Naive thymus-derived CD8-positive, alpha-beta T cell (primary cell): ENCODE measurements at regions not wholly inside any gene's neighbourhood (a gene's known extent, or its start where the extent isn't known, plus 50 kb on each side); places are given as distances from the start of the nearest gene placed in this dataset.
"Not testable (repeated sequence)": the region's sequence is repeated elsewhere in the genome, so short reads cannot be mapped to it uniquely, and the experiment has no call there.

Source experiments
- ATAC-seq, 2 donors: fragments of 150-1000 bp; cut with Tn5 transposase in 1 of 2; sonication (Bioruptor Pico), chemical (Tn5 transposase) in 1 of 2; 1 replicate in 1 of 2; 2 replicates in 1 of 2; pipeline ENCODE4 v1.10.0; 2021; ENCODE audit warnings: mild to moderate bottlenecking in 2 of 2, moderate library complexity in 2 of 2
- POLR2A ChIA-PET: fragments of 350-600 bp; sonication (Branson Sonifier 250); formaldehyde crosslinking; loops from one replicate; lab custom pipeline; 2021; ENCODE audit warnings: antibody characterized with exemption; lab: Charles Lee
- DNase-seq, 10 donors: peaks; one replicate each; pipeline versions ENCODE4 v3.0.0 to v3.0.0-alpha.2; 2020 to 2022
- H3K27ac Mint-ChIP-seq, 10 donors: one replicate each; pipeline ENCODE4 v1.8.0; 2020 to 2022; ENCODE audit warnings: mild to moderate bottlenecking in 10 of 10, mixed read lengths in 10 of 10, moderate library complexity in 4 of 10, inconsistent platforms in 1 of 10
- H3K27me3 Mint-ChIP-seq, 5 donors: one replicate each; pipeline ENCODE4 v1.8.0; 2021 to 2022; ENCODE audit warnings: mixed read lengths in 5 of 5
- H3K36me3 Mint-ChIP-seq, 3 donors: one replicate each; pipeline ENCODE4 v1.8.0; 2020 to 2022; ENCODE audit warnings: mixed read lengths in 3 of 3, mild to moderate bottlenecking in 2 of 3, inconsistent platforms in 1 of 3
- H3K4me1 Mint-ChIP-seq, 4 donors: one replicate each; pipeline ENCODE4 v1.8.0; 2021 to 2022; ENCODE audit warnings: mixed read lengths in 4 of 4
- H3K4me3 Mint-ChIP-seq, 10 donors: one replicate each; pipeline ENCODE4 v1.8.0; 2020 to 2022; ENCODE audit warnings: mild to moderate bottlenecking in 10 of 10, mixed read lengths in 10 of 10, moderate library complexity in 6 of 10, inconsistent platforms in 1 of 10
- H3K9me3 Mint-ChIP-seq, 9 donors: one replicate each; pipeline ENCODE4 v1.8.0; 2020 to 2022; ENCODE audit warnings: mixed read lengths in 9 of 9, mild to moderate bottlenecking in 3 of 9, inconsistent platforms in 1 of 9, moderate library complexity in 1 of 9

DNA sequence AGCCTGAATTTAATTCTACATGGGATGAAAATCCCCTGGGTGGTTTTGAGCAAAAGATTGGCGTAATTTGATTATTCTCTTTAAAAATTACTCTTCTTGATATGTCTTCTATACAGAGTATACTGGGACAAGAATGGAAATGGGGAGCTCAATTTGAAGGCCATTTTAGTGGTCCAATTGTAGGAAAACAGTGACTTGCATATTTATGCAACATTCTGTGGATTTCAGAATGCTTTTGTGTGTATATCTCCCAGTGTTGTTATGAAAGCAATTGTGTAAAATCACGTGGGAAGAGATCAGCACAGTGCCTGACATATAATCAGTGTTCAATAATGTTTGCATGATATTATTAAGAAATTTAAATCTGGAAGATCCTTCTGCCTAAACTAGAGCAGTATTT lies 575.9 kb upstream of the PBX1 start:
- no peak overlapping the region for H3K27ac Mint-ChIP-seq
- H3K4me3 Mint-ChIP-seq: no peak overlapping the region
- DNase-seq (no peak), ATAC-seq (no peak)
- POLR2A ChIA-PET: no interaction called here
- H3K9me3 Mint-ChIP-seq: peaks cover 0 to 17% (median 6%) of the 10 kb centered on the region in 9 donors
- peaks cover 0 to 4% (median 0%) of the 10 kb centered on the region in 3 donors for H3K36me3 Mint-ChIP-seq
- H3K4me1 Mint-ChIP-seq: no peaks in the 10 kb centered on the region
- H3K27me3 Mint-ChIP-seq: no peaks in the 10 kb centered on the region

DNA sequence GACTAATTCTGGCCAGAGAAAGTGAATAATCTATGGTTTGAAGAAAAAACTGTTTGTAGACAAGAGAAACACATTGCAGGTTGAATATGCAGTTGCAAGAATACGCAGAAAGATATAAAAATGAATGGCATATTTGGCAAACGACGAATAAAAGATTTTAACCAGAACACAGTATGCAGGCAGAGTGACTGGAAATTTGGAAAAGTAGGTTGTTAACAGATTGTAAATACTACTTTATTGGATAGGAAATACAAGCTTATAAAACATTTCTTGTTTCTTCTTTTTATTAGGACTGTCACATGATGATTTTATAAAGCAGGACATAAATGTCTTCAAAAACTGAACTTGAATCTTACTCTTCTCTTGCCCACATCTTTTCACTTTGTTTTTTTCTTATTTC lies 573.3 kb upstream of the PBX1 start:
- H3K4me3 Mint-ChIP-seq: no peak overlapping the region
- no peaks in the 10 kb centered on the region for H3K4me1 Mint-ChIP-seq
- DNase-seq (no peak), ATAC-seq (no peak)
- no peaks in the 10 kb centered on the region for H3K27me3 Mint-ChIP-seq
- POLR2A ChIA-PET: no interaction called here
- peaks cover 0 to 19% (median 3%) of the 10 kb centered on the region in 9 donors for H3K9me3 Mint-ChIP-seq
- no peak overlapping the region for H3K27ac Mint-ChIP-seq
- H3K36me3 Mint-ChIP-seq: peaks cover 0 to 4% (median 0%) of the 10 kb centered on the region in 3 donors

DNA sequence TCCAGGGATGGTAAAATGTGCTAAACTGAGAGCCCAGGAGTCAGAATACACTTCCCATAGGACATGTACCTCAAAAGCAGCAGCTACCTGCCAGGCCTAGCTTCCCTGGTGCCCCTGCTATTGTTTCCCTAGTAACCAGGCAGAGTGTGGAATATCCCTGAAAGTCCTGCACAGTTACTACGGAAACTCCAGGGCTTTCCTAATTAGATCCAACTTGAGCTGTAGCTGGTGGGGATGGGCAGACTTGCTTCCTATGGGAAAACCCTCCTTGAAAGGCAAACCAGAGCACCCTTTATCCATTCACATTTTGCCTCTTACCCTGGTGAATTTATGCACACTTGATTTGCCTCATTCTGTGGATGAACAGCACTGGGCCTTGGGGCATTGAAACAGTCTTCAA lies 559.9 kb upstream of the PBX1 start:
- POLR2A ChIA-PET: no interaction called here
- H3K27me3 Mint-ChIP-seq: no peaks in the 10 kb centered on the region
- H3K4me3 Mint-ChIP-seq: no peak overlapping the region
- no peak overlapping the region for H3K27ac Mint-ChIP-seq
- ATAC-seq (no peak), DNase-seq (no peak)
- peaks cover 0 to 65% (median 20%) of the 10 kb centered on the region in 9 donors for H3K9me3 Mint-ChIP-seq
- H3K4me1 Mint-ChIP-seq: no peaks in the 10 kb centered on the region
- no peaks in the 10 kb centered on the region for H3K36me3 Mint-ChIP-seq

DNA sequence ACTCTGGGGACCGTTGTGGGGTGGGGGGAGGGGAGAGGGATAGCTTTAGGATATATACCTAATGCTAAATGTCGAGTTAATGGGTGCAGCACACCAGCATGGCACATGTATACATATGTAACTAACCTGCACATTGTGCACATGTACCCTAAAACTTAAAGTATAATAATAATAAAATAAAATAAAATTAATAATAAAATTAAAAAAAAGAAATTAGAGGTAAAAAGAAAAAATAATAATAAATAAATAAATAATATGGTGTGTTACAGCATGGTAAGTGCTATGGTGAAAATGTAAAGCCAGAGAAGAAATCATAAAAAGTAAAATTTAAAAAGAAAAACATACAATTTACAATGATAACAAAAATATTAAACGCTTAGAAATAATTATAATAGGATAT lies 552.8 kb upstream of the PBX1 start:
- H3K9me3 Mint-ChIP-seq: peaks cover 17 to 51% (median 26%) of the 10 kb centered on the region in 9 donors

DNA sequence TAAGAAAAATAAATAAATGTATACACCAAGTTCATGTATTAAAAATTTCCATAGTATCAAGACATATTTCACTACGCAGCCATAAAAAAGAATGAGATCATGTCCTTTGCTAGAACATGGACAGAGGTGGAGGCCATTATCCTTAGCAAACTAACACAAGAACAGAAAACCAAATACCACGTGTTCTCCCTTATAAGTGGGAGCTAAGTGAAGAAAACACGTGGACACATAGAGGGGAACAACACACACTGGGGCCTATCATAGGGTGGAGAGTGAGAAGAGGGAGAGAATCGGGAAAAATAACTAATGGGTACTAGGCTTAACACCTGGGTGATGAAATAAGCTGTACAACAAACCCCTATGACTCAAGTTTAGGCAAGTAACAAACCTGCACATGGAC lies 552.4 kb upstream of the PBX1 start:
- no peak for DNase-seq
- POLR2A ChIA-PET: no interaction called here
- no peaks in the 10 kb centered on the region for H3K27me3 Mint-ChIP-seq
- no peak overlapping the region for H3K27ac Mint-ChIP-seq
- no peaks in the 10 kb centered on the region for H3K4me1 Mint-ChIP-seq
- no peak overlapping the region for H3K4me3 Mint-ChIP-seq
- peaks cover 0 to 5% (median 0%) of the 10 kb centered on the region in 3 donors for H3K36me3 Mint-ChIP-seq
- H3K9me3 Mint-ChIP-seq: peaks cover 14 to 52% (median 28%) of the 10 kb centered on the region in 9 donors
- ATAC-seq: no peak

More for the DNA sequence above, 552.8 kb upstream of the PBX1 start:
- ATAC-seq, H3K36me3 Mint-ChIP-seq, H3K27ac Mint-ChIP-seq, DNase-seq, H3K27me3 Mint-ChIP-seq, H3K4me1 Mint-ChIP-seq, H3K4me3 Mint-ChIP-seq, POLR2A ChIA-PET: not testable (repeated sequence)

DNA sequence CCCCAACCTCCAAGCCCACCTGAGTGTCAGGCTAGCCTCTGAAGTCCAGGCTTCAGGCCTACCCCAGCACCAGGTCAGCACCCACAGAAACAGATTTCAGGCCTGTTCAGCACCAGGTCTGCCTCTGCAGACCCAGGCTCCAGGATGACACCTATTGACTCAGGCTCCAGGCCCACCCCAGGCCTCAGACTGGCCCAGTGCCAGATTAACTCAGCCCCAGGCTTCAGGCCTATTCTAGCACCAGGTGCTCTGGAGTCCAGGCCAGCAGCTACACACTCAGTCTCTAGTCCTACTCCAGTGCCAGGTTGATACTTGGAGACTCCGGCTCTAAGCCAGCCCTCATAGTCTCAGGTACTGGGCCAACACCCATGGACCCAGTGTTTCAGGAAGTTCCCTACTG lies 541.7 kb upstream of the PBX1 start:
- ATAC-seq (no peak), DNase-seq (peak in 1 of 10 donors; percentile 41)
- Mint-ChIP-seq H3K9me3 (peaks cover 6 to 29% (median 15%) of the 10 kb centered on the region in 9 donors), H3K27me3 (no peaks in the 10 kb centered on the region), H3K4me3 (no peak overlapping the region), H3K27ac (no peak overlapping the region), H3K4me1 (no peaks in the 10 kb centered on the region), H3K36me3 (peaks cover 0 to 10% (median 0%) of the 10 kb centered on the region in 3 donors)
- POLR2A ChIA-PET: no interaction called here

DNA sequence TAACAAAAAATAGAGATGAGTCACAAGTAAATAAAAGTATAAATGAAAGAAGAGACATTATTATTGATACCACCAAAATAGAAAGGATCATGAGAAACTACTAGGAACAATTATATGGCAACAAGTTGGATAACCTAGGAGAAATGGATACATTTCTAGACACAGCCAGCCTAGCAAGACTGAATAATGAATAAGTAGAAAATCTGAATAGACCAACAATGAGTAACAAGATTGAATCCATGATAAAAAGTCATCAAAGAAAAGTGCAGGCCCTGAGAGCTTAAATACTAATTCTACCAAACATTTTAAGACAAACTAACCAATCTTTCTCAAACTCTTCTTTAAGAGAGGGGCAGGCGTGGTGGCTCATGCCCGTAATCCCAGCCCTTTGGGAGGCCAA lies 538.6 kb upstream of the PBX1 start:
- peaks cover 3 to 31% (median 18%) of the 10 kb centered on the region in 9 donors for H3K9me3 Mint-ChIP-seq
- POLR2A ChIA-PET: no interaction called here
- no peaks in the 10 kb centered on the region for H3K27me3 Mint-ChIP-seq
- no peak overlapping the region for H3K4me3 Mint-ChIP-seq
- no peak for DNase-seq
- ATAC-seq: no peak
- no peak overlapping the region for H3K27ac Mint-ChIP-seq
- H3K36me3 Mint-ChIP-seq: peaks cover 0 to 8% (median 0%) of the 10 kb centered on the region in 3 donors
- H3K4me1 Mint-ChIP-seq: no peaks in the 10 kb centered on the region

DNA sequence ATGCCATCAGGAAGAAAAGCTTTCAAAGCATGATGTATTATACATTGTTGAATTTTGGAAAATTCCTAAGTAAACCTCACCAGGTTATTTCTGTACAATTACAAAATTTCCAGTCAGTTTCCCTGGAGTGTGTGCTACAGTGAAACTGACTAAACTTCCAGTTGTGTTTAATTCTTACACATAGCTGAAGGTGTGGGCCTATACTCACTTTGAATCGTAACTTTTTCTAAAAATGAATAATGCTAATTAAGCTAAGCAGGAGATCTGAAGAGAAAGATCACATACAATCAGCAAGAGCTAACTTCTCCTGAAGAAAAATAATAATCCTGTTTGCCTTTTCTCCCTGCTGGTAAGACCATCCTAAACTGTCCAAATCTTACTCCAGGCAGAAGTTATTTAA lies 537.2 kb upstream of the PBX1 start:
- POLR2A ChIA-PET: no interaction called here
- DNase-seq (no peak), ATAC-seq (no peak)
- Mint-ChIP-seq H3K36me3 (peaks cover 0 to 6% (median 0%) of the 10 kb centered on the region in 3 donors), H3K9me3 (peaks cover 0 to 39% (median 16%) of the 10 kb centered on the region in 9 donors), H3K4me1 (no peaks in the 10 kb centered on the region), H3K4me3 (no peak overlapping the region), H3K27me3 (no peaks in the 10 kb centered on the region), H3K27ac (no peak overlapping the region)

DNA sequence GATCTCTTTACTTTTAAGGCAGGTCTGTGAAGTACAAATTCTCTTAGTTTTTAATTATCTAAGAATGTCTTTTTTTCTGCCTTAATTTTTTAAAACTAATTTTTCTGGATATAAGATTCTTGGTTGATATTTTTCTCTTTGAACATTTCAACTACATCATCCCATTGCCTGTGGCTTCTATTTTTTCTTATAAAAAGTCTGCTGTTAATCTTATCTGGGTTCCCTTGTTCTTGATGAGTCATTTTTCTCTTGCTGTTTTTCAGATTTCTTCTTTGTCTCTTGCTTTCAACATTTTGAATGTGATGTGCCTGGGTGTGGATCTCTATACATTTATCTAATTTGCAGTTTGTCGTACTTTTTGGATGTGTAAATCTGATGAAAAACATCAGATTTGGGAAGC lies 525.2 kb upstream of the PBX1 start:
- H3K4me3 Mint-ChIP-seq: no peak overlapping the region
- H3K36me3 Mint-ChIP-seq: peaks cover 0 to 12% (median 1%) of the 10 kb centered on the region in 3 donors
- no peak for ATAC-seq
- H3K27ac Mint-ChIP-seq: no peak overlapping the region
- peaks cover 2 to 39% (median 19%) of the 10 kb centered on the region in 9 donors for H3K9me3 Mint-ChIP-seq
- no peak for DNase-seq
- H3K27me3 Mint-ChIP-seq: no peaks in the 10 kb centered on the region
- POLR2A ChIA-PET: no interaction called here
- no peaks in the 10 kb centered on the region for H3K4me1 Mint-ChIP-seq

DNA sequence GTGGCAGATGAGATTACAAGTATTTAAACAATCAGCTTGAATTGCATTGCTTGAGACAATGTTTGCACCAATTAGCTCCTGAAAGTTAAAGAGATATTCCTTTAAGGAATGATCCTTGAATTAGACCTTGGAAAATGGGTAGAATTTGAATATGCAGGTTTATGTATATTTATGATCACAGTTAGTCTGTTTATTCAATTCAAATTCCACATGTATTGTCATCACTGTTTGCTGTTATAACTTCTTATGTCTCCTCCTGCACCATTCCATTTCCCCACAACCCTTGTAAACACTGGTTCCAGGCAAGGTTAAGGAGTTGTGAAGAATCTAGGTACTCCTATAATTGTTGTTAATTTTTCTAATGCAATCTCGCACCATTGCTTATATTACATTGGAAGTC lies 518.2 kb upstream of the PBX1 start:
- Mint-ChIP-seq H3K27me3 (no peaks in the 10 kb centered on the region), H3K36me3 (no peaks in the 10 kb centered on the region), H3K27ac (no peak overlapping the region), H3K4me1 (no peaks in the 10 kb centered on the region), H3K4me3 (no peak overlapping the region), H3K9me3 (peaks cover 0 to 12% (median 3%) of the 10 kb centered on the region in 9 donors)
- POLR2A ChIA-PET: no interaction called here
- ATAC-seq (no peak), DNase-seq (no peak)

DNA sequence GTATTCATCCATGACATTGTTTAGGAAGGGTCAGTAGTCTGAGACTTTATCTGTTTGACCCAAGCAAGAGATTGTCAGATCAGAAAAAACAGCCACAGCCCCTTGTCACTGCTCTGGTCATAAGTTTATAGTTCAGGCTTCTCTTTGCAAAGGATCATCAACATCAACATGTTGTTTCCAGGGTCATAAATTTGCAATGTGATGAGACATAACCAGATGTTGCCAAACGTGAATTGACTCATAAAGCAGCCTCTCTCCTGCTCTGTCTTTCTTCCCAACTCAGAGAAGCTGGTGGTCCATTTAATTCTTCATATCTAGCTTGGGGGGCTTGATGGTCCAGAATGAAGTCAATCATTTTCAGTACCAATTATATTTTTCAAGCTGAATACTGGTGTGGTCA lies 507.2 kb upstream of the PBX1 start:
- H3K9me3 Mint-ChIP-seq: peaks cover 0 to 29% (median 9%) of the 10 kb centered on the region in 9 donors
- POLR2A ChIA-PET: no interaction called here
- H3K4me3 Mint-ChIP-seq: no peak overlapping the region
- H3K27ac Mint-ChIP-seq: no peak overlapping the region
- ATAC-seq: no peak
- H3K36me3 Mint-ChIP-seq: peaks cover 0 to 3% (median 0%) of the 10 kb centered on the region in 3 donors
- H3K27me3 Mint-ChIP-seq: no peaks in the 10 kb centered on the region
- no peak for DNase-seq
- no peaks in the 10 kb centered on the region for H3K4me1 Mint-ChIP-seq

DNA sequence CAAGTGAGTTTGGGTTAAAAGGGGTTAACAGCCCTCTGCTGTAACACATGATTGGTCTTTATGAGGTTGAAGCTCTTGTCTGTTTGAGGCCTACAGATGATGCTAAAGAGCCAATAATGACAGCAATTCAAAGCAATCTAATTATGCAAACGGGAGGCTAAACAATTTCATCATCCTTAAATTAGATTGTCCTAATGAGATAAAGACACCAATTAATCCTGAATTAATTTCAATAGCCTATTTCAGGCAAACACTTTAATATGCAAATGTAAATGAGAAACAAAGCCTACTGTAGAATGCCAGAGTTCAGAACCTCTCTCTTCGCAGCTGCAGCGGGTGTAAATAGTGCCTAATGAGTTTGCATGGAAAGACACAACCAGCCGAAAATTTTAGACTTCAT lies 504.7 kb upstream of the PBX1 start:
- peaks cover 0 to 3% (median 0%) of the 10 kb centered on the region in 3 donors for H3K36me3 Mint-ChIP-seq
- no peaks in the 10 kb centered on the region for H3K27me3 Mint-ChIP-seq
- H3K4me1 Mint-ChIP-seq: no peaks in the 10 kb centered on the region
- peaks cover 0 to 25% (median 8%) of the 10 kb centered on the region in 9 donors for H3K9me3 Mint-ChIP-seq
- DNase-seq (no peak), ATAC-seq (no peak)
- no peak overlapping the region for H3K27ac Mint-ChIP-seq
- POLR2A ChIA-PET: no interaction called here
- no peak overlapping the region for H3K4me3 Mint-ChIP-seq

DNA sequence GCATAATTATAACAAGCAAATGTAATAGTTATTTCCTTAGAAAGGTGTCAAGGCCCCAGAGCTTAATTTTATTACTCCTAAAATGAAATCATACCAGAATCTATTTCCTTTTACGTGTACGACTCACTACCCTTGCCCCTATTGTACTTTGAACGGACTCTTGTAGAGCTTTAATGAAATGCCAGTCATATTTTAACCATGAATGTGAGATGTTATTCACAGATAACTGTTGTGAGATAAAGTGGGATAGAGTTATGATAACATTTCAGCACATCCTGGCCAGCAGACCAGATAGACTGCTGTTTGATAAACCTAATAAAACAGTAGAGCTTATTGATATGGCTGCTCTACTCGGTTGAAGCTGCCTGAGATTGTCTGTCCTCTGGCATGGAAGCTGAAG lies 500.8 kb upstream of the PBX1 start:
- peaks cover 1 to 21% (median 6%) of the 10 kb centered on the region in 9 donors for H3K9me3 Mint-ChIP-seq
- no peaks in the 10 kb centered on the region for H3K27me3 Mint-ChIP-seq
- peaks cover 0 to 3% (median 0%) of the 10 kb centered on the region in 3 donors for H3K36me3 Mint-ChIP-seq
- POLR2A ChIA-PET: no interaction called here
- H3K27ac Mint-ChIP-seq: no peak overlapping the region
- H3K4me1 Mint-ChIP-seq: no peaks in the 10 kb centered on the region
- ATAC-seq: no peak
- no peak overlapping the region for H3K4me3 Mint-ChIP-seq
- no peak for DNase-seq

DNA sequence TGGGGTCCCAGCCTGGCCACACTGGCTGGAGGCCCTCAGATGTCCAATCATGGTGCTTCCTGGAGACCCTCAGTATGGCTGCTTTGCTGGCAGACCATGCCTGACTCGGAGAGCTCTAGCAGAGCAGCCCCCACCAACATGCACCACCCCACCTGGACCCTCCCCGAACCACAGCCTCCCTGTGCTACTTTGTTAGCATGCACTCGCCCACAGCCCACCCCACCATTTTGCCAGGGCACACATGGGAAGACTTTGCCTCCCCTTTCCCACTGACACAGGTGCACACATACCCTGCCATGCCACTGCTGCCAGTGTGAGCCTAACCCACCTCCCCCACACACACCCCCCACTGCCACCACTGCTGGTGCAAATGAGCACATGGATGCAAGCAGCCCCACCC lies 497.5 kb upstream of the PBX1 start:
- Mint-ChIP-seq H3K4me1 (no peaks in the 10 kb centered on the region), H3K27me3 (no peaks in the 10 kb centered on the region), H3K9me3 (peaks cover 0 to 13% (median 6%) of the 10 kb centered on the region in 9 donors), H3K36me3 (no peaks in the 10 kb centered on the region), H3K4me3 (no peak overlapping the region), H3K27ac (no peak overlapping the region)
- POLR2A ChIA-PET: no interaction called here
- ATAC-seq: no peak
- DNase-seq: no peak
